ENCODE measurements at regions not wholly inside any gene's neighbourhood (a gene's known extent, or its start where the extent isn't known, plus 50 kb on each side); places are given as distances from the start of the nearest gene placed in this dataset.

- Histone ChIP-seq H3K27ac (ENCODE audit: low read length) (no peak overlapping the region), H3K9me3 (no peaks in the 10 kb centered on the region), H3K4me1 (ENCODE audit: control insufficient read depth in 1 of 2, extremely low read depth in 1 of 2, insufficient read depth in 2 of 2, low read length in 2 of 2) (peaks cover 0 to 5% of the 10 kb centered on the region in 2 experiments), H3K27me3 (replicated peaks in 1 of 2; ENCODE audit: control insufficient read depth in 2 of 2, extremely low read depth in 1 of 2, insufficient read depth in 2 of 2, low read length in 1 of 2) (no peaks in the 10 kb centered on the region), H3K4me3 (ENCODE audit: control insufficient read depth in 1 of 2, extremely low read depth in 1 of 2, low read length in 1 of 2) (no peak overlapping the region), H3K36me3 (ENCODE audit: control insufficient read depth in 2 of 2, extremely low read depth in 1 of 2, insufficient read depth in 1 of 2, low read length in 1 of 2) (no peaks in the 10 kb centered on the region)
- no peak overlapping the region for H3K27ac Mint-ChIP-seq
- no peak overlapping the region for H3K4me3 Mint-ChIP-seq
- ATAC-seq (replicated peaks in 1 of 4), result no peak
- peaks cover 3% of the 10 kb centered on the region for H3K36me3 Mint-ChIP-seq
- no peaks in the 10 kb centered on the region for H3K9me3 Mint-ChIP-seq
- H3K4me1 Mint-ChIP-seq, result peaks cover 13 to 20% (median 15%) of the 10 kb centered on the region in 3 donors
- POLR2A ChIA-PET, result interaction anchor here in 1 of 2 donors (0.6 kb wide), 1 partner anchor 46 kb away, joined by 5 read pairs; no protein-coding TSS in a partner anchor
- H3K27me3 Mint-ChIP-seq, result peaks cover 0 to 4% of the 10 kb centered on the region in 2 donors
- DNase-seq, result no peak
- WGBS (ENCODE audit: insufficient coverage), result 80% methylated on average over 3 of the region's 6 CpGs
- CTCF ChIA-PET, result interaction anchor here (0.6 kb wide), 3 partner anchors 39 to 1705 kb away, joined by 3 to 4 read pairs (median 3); no protein-coding TSS in a partner anchor
Observed at GRCh38 chr2:48145845-48146452, 168.5 kb upstream of the FOXN2 start.

GRCh38 chr2:48146552-48146951 is 167.9 kb upstream of the FOXN2 start:
- H3K27me3 ChIP-seq (replicated peaks in 1 of 2; ENCODE audit: control insufficient read depth in 2 of 2, extremely low read depth in 1 of 2, insufficient read depth in 2 of 2, low read length in 1 of 2), result no peaks in the 10 kb centered on the region
- peaks cover 0 to 5% of the 10 kb centered on the region in 2 experiments for H3K4me1 ChIP-seq (ENCODE audit: control insufficient read depth in 1 of 2, extremely low read depth in 1 of 2, insufficient read depth in 2 of 2, low read length in 2 of 2)
- no peak for ATAC-seq (replicated peaks in 1 of 4)
- H3K27me3 Mint-ChIP-seq, result peaks cover 0 to 4% of the 10 kb centered on the region in 2 donors
- H3K27ac ChIP-seq (ENCODE audit: low read length), result no peak overlapping the region
- peaks cover 3% of the 10 kb centered on the region for H3K36me3 Mint-ChIP-seq
- WGBS (ENCODE audit: insufficient coverage), result no CpG with 5 or more reads among the region's 6 CpGs
- H3K9me3 ChIP-seq, result no peaks in the 10 kb centered on the region
- H3K4me3 ChIP-seq (ENCODE audit: control insufficient read depth in 1 of 2, extremely low read depth in 1 of 2, low read length in 1 of 2), result no peak overlapping the region
- no peak overlapping the region for H3K27ac Mint-ChIP-seq
- ChIA-PET CTCF (interaction anchor here (0.5 to 0.6 kb wide), 4 partner anchors 40 to 1705 kb away, joined by 3 to 4 read pairs (median 3); no protein-coding TSS in a partner anchor), POLR2A (interaction anchor here in 1 of 2 donors (0.6 kb wide), 1 partner anchor 46 kb away, joined by 5 read pairs; no protein-coding TSS in a partner anchor)
- no peaks in the 10 kb centered on the region for H3K36me3 ChIP-seq (ENCODE audit: control insufficient read depth in 2 of 2, extremely low read depth in 1 of 2, insufficient read depth in 1 of 2, low read length in 1 of 2)
- H3K4me3 Mint-ChIP-seq, result no peak overlapping the region
- H3K4me1 Mint-ChIP-seq, result peaks cover 13 to 20% (median 15%) of the 10 kb centered on the region in 3 donors
- DNase-seq, result peak in 1 of 35 experiments; percentile 4
- H3K9me3 Mint-ChIP-seq, result no peaks in the 10 kb centered on the region

GRCh38 chr2:48147719-48148118 is 166.8 kb upstream of the FOXN2 start:
- Mint-ChIP-seq H3K4me3 (no peak overlapping the region), H3K4me1 (peaks cover 13 to 20% (median 15%) of the 10 kb centered on the region in 3 donors), H3K27me3 (peaks cover 0 to 4% of the 10 kb centered on the region in 2 donors), H3K36me3 (peaks cover 3% of the 10 kb centered on the region), H3K9me3 (no peaks in the 10 kb centered on the region), H3K27ac (no peak overlapping the region)
- DNase-seq (no peak), ATAC-seq (replicated peaks in 1 of 4) (no peak)
- CTCF ChIA-PET, result no interaction called here
- POLR2A ChIA-PET, result no interaction called here
- H3K36me3 ChIP-seq (ENCODE audit: control insufficient read depth in 2 of 2, extremely low read depth in 1 of 2, insufficient read depth in 1 of 2, low read length in 1 of 2), result no peaks in the 10 kb centered on the region
- peaks cover 0 to 5% of the 10 kb centered on the region in 2 experiments for H3K4me1 ChIP-seq (ENCODE audit: control insufficient read depth in 1 of 2, extremely low read depth in 1 of 2, insufficient read depth in 2 of 2, low read length in 2 of 2)
- H3K27ac ChIP-seq (ENCODE audit: low read length), result no peak overlapping the region
- H3K4me3 ChIP-seq (ENCODE audit: control insufficient read depth in 1 of 2, extremely low read depth in 1 of 2, low read length in 1 of 2), result no peak overlapping the region
- H3K9me3 ChIP-seq, result no peaks in the 10 kb centered on the region
- no peaks in the 10 kb centered on the region for H3K27me3 ChIP-seq (replicated peaks in 1 of 2; ENCODE audit: control insufficient read depth in 2 of 2, extremely low read depth in 1 of 2, insufficient read depth in 2 of 2, low read length in 1 of 2)

GRCh38 chr2:48148841-48149430 is 165.5 kb upstream of the FOXN2 start:
- H3K9me3 Mint-ChIP-seq, result no peaks in the 10 kb centered on the region
- Histone ChIP-seq H3K4me3 (ENCODE audit: control insufficient read depth in 1 of 2, extremely low read depth in 1 of 2, low read length in 1 of 2) (no peak overlapping the region), H3K4me1 (ENCODE audit: control insufficient read depth in 1 of 2, extremely low read depth in 1 of 2, insufficient read depth in 2 of 2, low read length in 2 of 2) (peaks cover 0 to 5% of the 10 kb centered on the region in 2 experiments), H3K36me3 (ENCODE audit: control insufficient read depth in 2 of 2, extremely low read depth in 1 of 2, insufficient read depth in 1 of 2, low read length in 1 of 2) (no peaks in the 10 kb centered on the region), H3K27ac (ENCODE audit: low read length) (no peak overlapping the region), H3K27me3 (replicated peaks in 1 of 2; ENCODE audit: control insufficient read depth in 2 of 2, extremely low read depth in 1 of 2, insufficient read depth in 2 of 2, low read length in 1 of 2) (no peaks in the 10 kb centered on the region), H3K9me3 (no peaks in the 10 kb centered on the region)
- no peak overlapping the region for H3K4me3 Mint-ChIP-seq
- H3K4me1 Mint-ChIP-seq, result peaks cover 13 to 20% (median 15%) of the 10 kb centered on the region in 3 donors
- DNase-seq (no peak), ATAC-seq (replicated peaks in 1 of 4) (no peak)
- no peaks in the 10 kb centered on the region for H3K27me3 Mint-ChIP-seq
- H3K36me3 Mint-ChIP-seq, result no peaks in the 10 kb centered on the region
- no CpG with 5 or more reads among the region's 2 CpGs for WGBS (ENCODE audit: insufficient coverage)
- ChIA-PET POLR2A (no interaction called here), CTCF (no interaction called here)
- no peak overlapping the region for H3K27ac Mint-ChIP-seq

- H3K36me3 ChIP-seq (ENCODE audit: control insufficient read depth in 2 of 2, extremely low read depth in 1 of 2, insufficient read depth in 1 of 2, low read length in 1 of 2), result no peaks in the 10 kb centered on the region
- Mint-ChIP-seq H3K4me1 (no peaks in the 10 kb centered on the region), H3K4me3 (no peak overlapping the region), H3K36me3 (peaks cover 15% of the 10 kb centered on the region), H3K27ac (no peak overlapping the region), H3K9me3 (peaks cover 18 to 33% (median 18%) of the 10 kb centered on the region in 3 donors), H3K27me3 (peaks cover 0 to 3% of the 10 kb centered on the region in 2 donors)
- POLR2A ChIA-PET, result interaction anchor here in 1 of 2 donors (0.6 kb wide), 1 partner anchor 185 kb away, joined by 6 read pairs; no protein-coding TSS in a partner anchor
- H3K27ac ChIP-seq (ENCODE audit: low read length), result no peak overlapping the region
- no peaks in the 10 kb centered on the region for H3K4me1 ChIP-seq (ENCODE audit: control insufficient read depth in 1 of 2, extremely low read depth in 1 of 2, insufficient read depth in 2 of 2, low read length in 2 of 2)
- CTCF ChIA-PET, result interaction anchor here in 1 of 2 donors (0.7 kb wide), 1 partner anchor 1981 kb away, joined by 4 read pairs; no protein-coding TSS in a partner anchor
- ATAC-seq (replicated peaks in 1 of 4) (no peak), DNase-seq (no peak)
- peaks cover 5% of the 10 kb centered on the region for H3K9me3 ChIP-seq
- H3K4me3 ChIP-seq (ENCODE audit: control insufficient read depth in 1 of 2, extremely low read depth in 1 of 2, low read length in 1 of 2), result no peak overlapping the region
- H3K27me3 ChIP-seq (replicated peaks in 1 of 2; ENCODE audit: control insufficient read depth in 2 of 2, extremely low read depth in 1 of 2, insufficient read depth in 2 of 2, low read length in 1 of 2), result peaks cover 0 to 13% of the 10 kb centered on the region in 2 experiments
Observed at GRCh38 chr2:48157150-48157549, 157.3 kb upstream of the FOXN2 start.

- Mint-ChIP-seq H3K27me3 (peaks cover 0 to 4% of the 10 kb centered on the region in 2 donors), H3K27ac (no peak overlapping the region), H3K9me3 (peaks cover 17 to 38% (median 22%) of the 10 kb centered on the region in 3 donors), H3K4me1 (no peaks in the 10 kb centered on the region), H3K36me3 (peaks cover 13% of the 10 kb centered on the region), H3K4me3 (no peak overlapping the region)
- CTCF ChIA-PET, result no interaction called here
- no peak overlapping the region for H3K4me3 ChIP-seq (ENCODE audit: control insufficient read depth in 1 of 2, extremely low read depth in 1 of 2, low read length in 1 of 2)
- no peak overlapping the region for H3K27ac ChIP-seq (ENCODE audit: low read length)
- WGBS (ENCODE audit: insufficient coverage), result no CpG with 5 or more reads among the region's 2 CpGs
- no peak for DNase-seq
- H3K27me3 ChIP-seq (replicated peaks in 1 of 2; ENCODE audit: control insufficient read depth in 2 of 2, extremely low read depth in 1 of 2, insufficient read depth in 2 of 2, low read length in 1 of 2), result no peaks in the 10 kb centered on the region
- POLR2A ChIA-PET, result no interaction called here
- H3K4me1 ChIP-seq (ENCODE audit: control insufficient read depth in 1 of 2, extremely low read depth in 1 of 2, insufficient read depth in 2 of 2, low read length in 2 of 2), result no peaks in the 10 kb centered on the region
- peaks cover 5% of the 10 kb centered on the region for H3K9me3 ChIP-seq
- H3K36me3 ChIP-seq (ENCODE audit: control insufficient read depth in 2 of 2, extremely low read depth in 1 of 2, insufficient read depth in 1 of 2, low read length in 1 of 2), result no peaks in the 10 kb centered on the region
- no peak for ATAC-seq (replicated peaks in 1 of 4)
Observed at GRCh38 chr2:48161628-48162027, 152.9 kb upstream of the FOXN2 start.

All from T-cell (primary cell).